Fibroblast of the aortic adventitia (primary cell): ENCODE measurements at regions not wholly inside any gene's neighbourhood (a gene's known extent, or its start where the extent isn't known, plus 50 kb on each side); places are given as distances from the start of the nearest gene placed in this dataset.

Experiments
- DNase-seq: peaks from one replicate; pipeline ENCODE4 v3.0.0-alpha.2; 2010; ENCODE audit warnings: low read depth
- H3K4me3 ChIP-seq: 2 replicates; pipeline ENCODE4 v1.5.1; 2011; ENCODE audit warnings: low read depth, mild to moderate bottlenecking, control low read depth, low read length, moderate library complexity
- TF ChIP-seq, protein P1 (sequence below): IDR thresholded peaks from 2 replicates; pipeline ENCODE4 v1.5.1; 2011; ENCODE audit warnings: mild to moderate bottlenecking, low read length, control low read depth, inconsistent platforms; ENCODE audit not compliant: insufficient read depth

DNA sequence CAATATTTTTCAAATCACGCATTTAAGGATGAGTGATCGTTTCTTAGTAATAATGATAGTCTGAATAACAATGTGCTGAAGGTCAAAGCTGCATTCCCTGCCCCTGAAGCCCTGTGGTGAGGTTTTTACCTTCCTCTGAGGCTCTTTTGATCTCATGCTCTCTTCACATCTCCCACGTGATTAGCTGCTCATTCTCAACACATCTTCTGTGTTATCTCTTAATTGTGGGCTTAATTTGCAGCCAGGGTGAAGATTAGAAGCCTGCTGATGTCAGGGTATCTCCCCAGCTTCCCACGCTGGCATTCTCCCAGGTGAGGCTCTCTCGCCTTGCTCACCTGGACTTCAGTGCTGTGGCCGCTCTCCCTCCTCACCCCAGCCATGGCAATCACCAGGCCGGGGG is 109.7 kb upstream of the FOXQ1 start:
- no peak overlapping the region for H3K4me3 ChIP-seq
- DNase-seq = no peak
- TF ChIP-seq, protein P1, sequence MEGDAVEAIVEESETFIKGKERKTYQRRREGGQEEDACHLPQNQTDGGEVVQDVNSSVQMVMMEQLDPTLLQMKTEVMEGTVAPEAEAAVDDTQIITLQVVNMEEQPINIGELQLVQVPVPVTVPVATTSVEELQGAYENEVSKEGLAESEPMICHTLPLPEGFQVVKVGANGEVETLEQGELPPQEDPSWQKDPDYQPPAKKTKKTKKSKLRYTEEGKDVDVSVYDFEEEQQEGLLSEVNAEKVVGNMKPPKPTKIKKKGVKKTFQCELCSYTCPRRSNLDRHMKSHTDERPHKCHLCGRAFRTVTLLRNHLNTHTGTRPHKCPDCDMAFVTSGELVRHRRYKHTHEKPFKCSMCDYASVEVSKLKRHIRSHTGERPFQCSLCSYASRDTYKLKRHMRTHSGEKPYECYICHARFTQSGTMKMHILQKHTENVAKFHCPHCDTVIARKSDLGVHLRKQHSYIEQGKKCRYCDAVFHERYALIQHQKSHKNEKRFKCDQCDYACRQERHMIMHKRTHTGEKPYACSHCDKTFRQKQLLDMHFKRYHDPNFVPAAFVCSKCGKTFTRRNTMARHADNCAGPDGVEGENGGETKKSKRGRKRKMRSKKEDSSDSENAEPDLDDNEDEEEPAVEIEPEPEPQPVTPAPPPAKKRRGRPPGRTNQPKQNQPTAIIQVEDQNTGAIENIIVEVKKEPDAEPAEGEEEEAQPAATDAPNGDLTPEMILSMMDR = no peak

DNA sequence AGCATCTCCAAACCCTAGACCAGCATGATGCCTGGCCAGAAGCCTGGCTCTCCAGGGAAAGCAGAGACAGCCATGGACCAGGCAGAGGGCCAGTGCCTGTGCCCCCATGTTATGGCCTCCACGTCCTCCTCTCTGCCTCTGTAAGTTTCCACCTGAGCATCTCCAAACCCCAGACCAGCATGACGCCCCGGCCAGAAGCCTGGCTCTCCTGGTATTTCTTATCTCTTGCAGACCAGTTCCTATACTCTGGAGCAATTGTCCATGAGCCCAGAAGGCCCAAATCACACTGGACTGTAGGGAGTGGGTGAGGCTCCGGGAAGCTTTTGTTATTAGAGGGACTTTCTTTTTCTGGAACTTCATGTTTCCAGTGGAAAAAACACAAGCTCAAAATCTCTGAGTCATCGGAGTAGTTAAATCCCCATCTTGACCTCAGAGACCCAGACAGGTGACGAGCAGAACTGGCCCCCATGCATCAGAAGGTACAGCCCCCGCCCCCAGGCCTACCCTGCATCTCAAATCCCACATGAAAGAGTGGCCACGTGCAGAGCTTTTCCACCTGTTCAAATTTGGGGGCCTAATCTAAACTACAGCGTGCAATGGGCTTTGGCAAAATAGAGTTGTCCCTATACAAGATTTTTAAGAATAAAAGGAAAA is 110.2 kb upstream of the FOXQ1 start:
- DNase-seq = no peak
- H3K4me3 ChIP-seq = no peak overlapping the region
- TF ChIP-seq, protein P1 = no peak

DNA sequence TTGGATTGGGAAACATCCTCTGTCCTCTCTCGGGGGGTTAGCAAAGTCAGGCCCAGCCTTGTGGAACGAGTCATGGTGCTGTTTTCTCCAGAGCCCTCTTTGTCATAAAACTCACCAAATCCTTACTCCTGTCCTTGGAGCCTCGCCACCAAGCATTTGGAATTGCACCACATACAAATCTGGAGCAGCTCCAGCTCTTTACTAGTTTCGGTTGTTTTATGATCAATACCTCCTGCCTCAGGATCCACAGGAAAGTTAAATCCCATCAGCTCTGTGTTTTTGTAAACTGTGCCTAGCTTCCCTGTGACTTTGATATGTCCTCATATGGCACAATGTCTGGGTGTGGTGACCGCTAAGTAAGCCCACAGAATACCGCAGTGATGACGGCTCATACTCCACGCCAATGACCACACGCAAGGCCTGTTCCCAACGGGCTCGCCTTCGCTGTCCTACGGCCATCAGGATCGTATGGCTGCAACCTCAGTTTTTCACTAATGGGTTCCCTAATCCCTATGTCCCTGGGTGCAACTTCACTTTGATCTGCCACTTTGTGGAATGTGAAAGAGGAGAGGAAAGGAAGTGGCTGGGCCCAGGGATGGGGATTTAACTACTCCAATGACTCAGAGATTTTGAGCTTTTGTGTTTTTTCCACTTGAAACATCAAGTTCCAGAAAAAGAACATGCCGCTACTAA is 111.3 kb upstream of the FOXQ1 start:
- peak; percentile 12 for DNase-seq
- no peak overlapping the region for H3K4me3 ChIP-seq
- TF ChIP-seq, protein P1 = no peak

DNA sequence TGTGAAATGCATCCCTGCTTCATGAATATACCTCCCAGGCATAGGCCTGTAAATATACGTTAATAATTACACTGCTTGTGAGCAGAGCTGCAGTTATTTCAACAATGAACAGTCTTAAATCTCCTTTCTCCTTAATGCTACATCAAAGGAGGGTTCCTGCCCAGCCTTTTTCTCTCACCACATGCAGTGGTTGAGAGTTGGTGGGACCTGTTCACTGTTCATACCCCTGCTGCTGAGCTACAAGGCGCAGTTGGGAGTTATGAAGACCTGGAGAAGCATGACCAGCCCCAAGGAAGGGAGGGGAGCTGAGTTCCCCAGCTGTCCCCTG is 111.9 kb upstream of the FOXQ1 start:
- no peak for DNase-seq
- TF ChIP-seq, protein P1 = no peak
- H3K4me3 ChIP-seq = no peak overlapping the region

DNA sequence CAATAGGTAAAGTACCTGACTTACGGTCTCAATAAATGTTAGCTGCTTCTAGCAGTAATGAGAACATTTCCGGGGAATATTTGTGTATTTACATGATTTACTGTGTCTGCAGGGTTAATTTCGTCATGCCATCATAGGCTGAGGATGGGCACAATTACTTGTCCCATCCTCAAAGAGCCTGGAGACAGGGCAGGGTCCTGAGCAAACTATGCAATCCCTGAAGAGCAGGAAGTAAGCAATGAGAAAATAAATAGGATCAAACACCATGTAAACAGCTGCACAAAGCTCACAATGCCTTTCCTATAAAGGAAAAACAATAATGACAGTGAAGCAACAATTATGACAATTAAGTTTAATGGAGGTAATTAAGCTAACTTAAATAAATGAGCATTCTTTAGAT is 114.6 kb upstream of the FOXQ1 start:
- no peak for DNase-seq
- no peak overlapping the region for H3K4me3 ChIP-seq
- TF ChIP-seq, protein P1 = no peak

DNA sequence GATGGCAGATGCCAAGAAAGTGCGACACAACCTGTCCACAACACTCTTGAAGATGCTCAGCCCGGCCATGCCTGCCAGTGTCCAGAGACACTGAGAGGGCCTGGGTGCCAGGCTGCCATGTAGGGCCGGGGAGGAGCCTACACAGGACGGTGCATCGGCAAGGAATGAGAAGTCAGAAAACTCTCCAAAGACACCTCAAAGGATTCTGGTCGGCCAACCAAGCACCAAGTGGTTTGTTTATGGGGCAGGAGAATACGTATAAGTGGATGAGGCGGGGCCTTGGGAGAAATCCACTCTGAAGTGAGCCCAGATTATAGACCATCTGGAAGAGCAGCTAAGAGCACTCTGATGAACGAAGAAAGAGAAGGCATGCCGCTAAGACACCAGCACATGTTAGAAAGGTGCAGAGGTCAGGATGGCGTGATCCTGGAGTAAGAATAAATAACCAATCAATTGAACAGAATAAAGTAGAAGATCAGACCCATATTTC is 120.7 kb upstream of the FOXQ1 start:
- TF ChIP-seq, protein P1 = no peak
- no peak for DNase-seq

More for the DNA sequence above, 120.7 kb upstream of the FOXQ1 start:
- H3K4me3 ChIP-seq = no peak overlapping the region
